DOHH2 (cell line): ENCODE measurements at regions not wholly inside any gene's neighbourhood (a gene's known extent, or its start where the extent isn't known, plus 50 kb on each side); places are given as distances from the start of the nearest gene placed in this dataset.

ENCODE experiments used
- H3F3A ChIP-seq: fragments of 200-600 bp; sonication (generic), shearing (Covaris generic); 2 replicates; pipeline ENCODE4 v1.6.0; 2016; ENCODE audit warnings: antibody characterized with exemption, mild to moderate bottlenecking; ENCODE audit not compliant: control insufficient read depth, insufficient read depth
- H3K27ac ChIP-seq: fragments of 200-600 bp; sonication (generic); 2 replicates; pipeline ENCODE4 v1.5.1; 2014; ENCODE audit warnings: low read depth, mild to moderate bottlenecking, low read length, moderate library complexity
- H3K27me3 ChIP-seq: fragments of 200-600 bp; sonication (generic); 2 replicates; pipeline ENCODE4 v1.6.1; 2014; ENCODE audit warnings: mild to moderate bottlenecking, low read length, mixed read lengths; ENCODE audit not compliant: control insufficient read depth
- H3K36me3 ChIP-seq: fragments of 200-600 bp; sonication (generic); 2 replicates; pipeline ENCODE4 v1.6.1; 2014; ENCODE audit warnings: mild to moderate bottlenecking, low read length, moderate library complexity, mixed read lengths; ENCODE audit not compliant: control insufficient read depth
- H3K4me1 ChIP-seq: fragments of 200-600 bp; sonication (generic); 2 replicates; pipeline ENCODE4 v1.6.1; 2014; ENCODE audit warnings: mild to moderate bottlenecking, low read length, mixed read lengths; ENCODE audit not compliant: control insufficient read depth
- H3K4me2 ChIP-seq: fragments of 200-600 bp; sonication (generic); 2 replicates; pipeline ENCODE4 v1.6.0; 2014; ENCODE audit warnings: mild to moderate bottlenecking, low read length, moderate library complexity
- H3K4me3 ChIP-seq: fragments of 200-600 bp; sonication (generic); 2 replicates; pipeline ENCODE4 v1.5.1; 2014; ENCODE audit warnings: mild to moderate bottlenecking, low read length, mixed read lengths
- H3K79me2 ChIP-seq: fragments of 200-600 bp; sonication (generic); 2 replicates; pipeline ENCODE4 v1.6.1; 2014; ENCODE audit warnings: mild to moderate bottlenecking, low read length, mixed read lengths; ENCODE audit not compliant: control insufficient read depth
- H3K9me2 ChIP-seq: fragments of 200-600 bp; sonication (generic); replicated peaks from 2 replicates; pipeline ENCODE4 v1.6.1; 2014; ENCODE audit warnings: mild to moderate bottlenecking, low read length, mixed read lengths; ENCODE audit not compliant: control insufficient read depth
- H3K9me3 ChIP-seq: fragments of 200-600 bp; sonication (generic); 2 replicates; pipeline ENCODE4 v1.6.1; 2014; ENCODE audit warnings: antibody characterized with exemption, low read length, mixed read lengths; ENCODE audit not compliant: control insufficient read depth, insufficient read depth
- H4K20me1 ChIP-seq: fragments of 200-600 bp; sonication (generic); 2 replicates; pipeline ENCODE4 v1.6.0; 2014; ENCODE audit warnings: low read depth, mild to moderate bottlenecking, antibody characterized with exemption, low read length, moderate library complexity; ENCODE audit not compliant: control insufficient read depth, insufficient read depth
- EZH2phosphoT487 ChIP-seq: fragments of 200-600 bp; sonication (generic); IDR thresholded peaks from 2 replicates; pipeline ENCODE4 v1.6.1; 2017; ENCODE audit warnings: borderline replicate concordance, mild to moderate bottlenecking, antibody characterized with exemption, low read length, moderate library complexity, mixed read lengths
- TF ChIP-seq, protein P1 (sequence below): fragments of 200-600 bp; sonication (generic); IDR thresholded peaks from one replicate; pipeline ENCODE4 v1.5.1; 2014; ENCODE audit warnings: antibody characterized with exemption, mild to moderate bottlenecking, low read depth, low read length; ENCODE audit not compliant: poor library complexity, severe bottlenecking

- Histone ChIP-seq H3K4me3 (no peak overlapping the region), H3F3A (no peaks in the 10 kb centered on the region; the same call in 1 of the 2 replicates), H3K27ac (no peak overlapping the region), H3K4me1 (peaks cover 6% of the 10 kb centered on the region), H3K9me3 (peaks cover 6% of the 10 kb centered on the region; the same call in 1 of the 2 replicates), H3K27me3 (no peaks in the 10 kb centered on the region), H3K9me2 (no peaks in the 10 kb centered on the region), H4K20me1 (no peaks in the 10 kb centered on the region), H3K4me2 (peak overlapping the region; percentile 24; the same call in 1 of the 2 replicates), H3K79me2 (no peaks in the 10 kb centered on the region), H3K36me3 (no peaks in the 10 kb centered on the region)
- TF ChIP-seq, protein P1, sequence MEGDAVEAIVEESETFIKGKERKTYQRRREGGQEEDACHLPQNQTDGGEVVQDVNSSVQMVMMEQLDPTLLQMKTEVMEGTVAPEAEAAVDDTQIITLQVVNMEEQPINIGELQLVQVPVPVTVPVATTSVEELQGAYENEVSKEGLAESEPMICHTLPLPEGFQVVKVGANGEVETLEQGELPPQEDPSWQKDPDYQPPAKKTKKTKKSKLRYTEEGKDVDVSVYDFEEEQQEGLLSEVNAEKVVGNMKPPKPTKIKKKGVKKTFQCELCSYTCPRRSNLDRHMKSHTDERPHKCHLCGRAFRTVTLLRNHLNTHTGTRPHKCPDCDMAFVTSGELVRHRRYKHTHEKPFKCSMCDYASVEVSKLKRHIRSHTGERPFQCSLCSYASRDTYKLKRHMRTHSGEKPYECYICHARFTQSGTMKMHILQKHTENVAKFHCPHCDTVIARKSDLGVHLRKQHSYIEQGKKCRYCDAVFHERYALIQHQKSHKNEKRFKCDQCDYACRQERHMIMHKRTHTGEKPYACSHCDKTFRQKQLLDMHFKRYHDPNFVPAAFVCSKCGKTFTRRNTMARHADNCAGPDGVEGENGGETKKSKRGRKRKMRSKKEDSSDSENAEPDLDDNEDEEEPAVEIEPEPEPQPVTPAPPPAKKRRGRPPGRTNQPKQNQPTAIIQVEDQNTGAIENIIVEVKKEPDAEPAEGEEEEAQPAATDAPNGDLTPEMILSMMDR = no peak
- TF ChIP-seq EZH2phosphoT487 = no peak
These were observed 264.2 kb downstream of the MRTFB start for GRCh38 chr16:14335297-14335696.

DNA sequence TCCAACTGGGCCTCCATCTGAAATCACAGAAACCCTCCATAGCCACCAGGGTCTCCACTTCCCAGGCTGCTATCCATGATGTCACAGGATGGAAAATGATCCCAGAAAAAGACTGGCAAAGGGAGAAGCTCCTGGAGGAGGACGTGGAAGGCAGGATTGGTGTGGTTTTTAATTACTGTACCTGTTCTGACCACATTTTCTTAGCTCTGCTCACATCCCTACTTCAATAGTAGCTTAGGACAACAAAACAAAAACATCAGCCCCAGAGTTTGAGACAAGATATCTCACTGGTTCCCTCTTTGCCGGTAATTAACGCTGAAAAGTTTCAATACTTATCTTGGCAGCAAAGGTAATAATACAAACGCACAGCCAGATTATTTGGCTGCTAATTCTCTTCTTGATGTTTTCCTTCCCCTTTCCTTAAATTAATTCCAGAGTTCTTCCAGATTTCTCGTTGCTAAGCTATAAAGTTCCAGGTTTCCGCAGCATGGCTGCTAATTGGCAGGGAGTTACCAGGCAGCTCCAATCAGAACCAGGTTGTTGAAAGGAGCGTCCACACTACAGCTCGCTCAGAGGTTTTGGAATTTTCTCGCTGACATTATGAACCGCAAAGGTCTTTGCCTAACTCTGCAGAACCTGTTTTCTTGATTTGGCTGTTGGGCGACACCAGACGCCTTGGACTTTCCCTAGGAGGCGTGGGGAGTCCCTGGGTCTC lies 263.4 kb downstream of the MRTFB start:
- Histone ChIP-seq H4K20me1 (no peaks in the 10 kb centered on the region), H3K4me2 (no peak overlapping the region), H3K9me2 (no peaks in the 10 kb centered on the region), H3K79me2 (no peaks in the 10 kb centered on the region), H3K4me3 (no peak overlapping the region), H3K4me1 (peaks cover 6% of the 10 kb centered on the region), H3K36me3 (no peaks in the 10 kb centered on the region), H3F3A (no peaks in the 10 kb centered on the region; the same call in 1 of the 2 replicates), H3K27me3 (no peaks in the 10 kb centered on the region), H3K27ac (no peak overlapping the region), H3K9me3 (peaks cover 6% of the 10 kb centered on the region; the same call in 1 of the 2 replicates)
- TF ChIP-seq EZH2phosphoT487 = no peak
- TF ChIP-seq, protein P1 = no peak

DNA sequence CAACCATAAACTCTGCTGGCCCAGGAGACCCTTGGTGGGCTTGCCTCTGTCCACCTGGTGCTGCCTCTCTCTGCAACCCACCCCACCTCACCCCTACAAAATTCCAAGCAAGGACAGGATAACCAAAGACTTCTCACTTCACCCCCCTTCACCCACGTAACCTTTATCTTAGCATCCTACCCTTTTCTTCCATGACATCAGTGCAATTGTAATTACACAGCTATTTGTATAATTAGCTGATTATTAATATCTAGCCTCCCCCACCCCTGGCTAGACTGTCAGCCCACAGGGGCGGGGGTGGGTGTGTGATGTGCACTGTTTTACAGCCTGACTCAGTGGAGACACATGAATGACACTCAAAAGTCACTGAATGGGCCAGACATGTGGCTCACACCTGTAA lies 262.2 kb downstream of the MRTFB start:
- Histone ChIP-seq H3K27me3 (no peaks in the 10 kb centered on the region), H4K20me1 (no peaks in the 10 kb centered on the region), H3F3A (no peaks in the 10 kb centered on the region; the same call in 1 of the 2 replicates), H3K9me3 (peaks cover 6% of the 10 kb centered on the region; the same call in 1 of the 2 replicates), H3K79me2 (no peaks in the 10 kb centered on the region), H3K4me1 (peaks cover 6% of the 10 kb centered on the region), H3K9me2 (no peaks in the 10 kb centered on the region), H3K4me2 (no peak overlapping the region), H3K36me3 (no peaks in the 10 kb centered on the region), H3K4me3 (no peak overlapping the region), H3K27ac (no peak overlapping the region)
- TF ChIP-seq, protein P1 = no peak
- no peak for TF ChIP-seq EZH2phosphoT487
